HG03432 (cell line): ENCODE measurements at regions not wholly inside any gene's neighbourhood (a gene's known extent, or its start where the extent isn't known, plus 50 kb on each side); places are given as distances from the start of the nearest gene placed in this dataset.
A peak's percentile ranks its signal among the peaks of the same experiment; 100 is the strongest.

Experiments
- ATAC-seq: cut with Tn5 transposase; IDR thresholded peaks from one replicate; pipeline ENCODE4 v1.9.1; 2021; ENCODE audit warnings: mild to moderate bottlenecking, moderate library complexity; ENCODE audit not compliant: unreplicated experiment

- ATAC-seq = no peak
These were observed 62.5 kb upstream of the CD44 start for GRCh38 chr11:35076201-35077100.

GRCh38 chr11:35077709-35078469 lies 61.1 kb upstream of the CD44 start:
- peak; percentile 67 for ATAC-seq

DNA sequence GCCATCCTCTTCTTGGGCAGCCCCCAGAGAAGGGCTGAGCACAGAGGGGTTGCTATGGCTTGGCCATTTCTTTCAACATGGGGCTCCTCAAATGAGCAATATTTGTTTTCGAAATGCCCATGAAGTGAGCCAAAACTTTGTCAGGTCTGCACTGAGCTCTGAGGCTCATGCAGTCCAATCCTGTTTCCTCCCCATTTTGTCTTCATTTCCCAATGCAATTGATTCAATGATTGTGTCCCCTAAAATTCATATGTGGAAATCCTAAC lies 60.6 kb upstream of the CD44 start:
- no peak for ATAC-seq

DNA sequence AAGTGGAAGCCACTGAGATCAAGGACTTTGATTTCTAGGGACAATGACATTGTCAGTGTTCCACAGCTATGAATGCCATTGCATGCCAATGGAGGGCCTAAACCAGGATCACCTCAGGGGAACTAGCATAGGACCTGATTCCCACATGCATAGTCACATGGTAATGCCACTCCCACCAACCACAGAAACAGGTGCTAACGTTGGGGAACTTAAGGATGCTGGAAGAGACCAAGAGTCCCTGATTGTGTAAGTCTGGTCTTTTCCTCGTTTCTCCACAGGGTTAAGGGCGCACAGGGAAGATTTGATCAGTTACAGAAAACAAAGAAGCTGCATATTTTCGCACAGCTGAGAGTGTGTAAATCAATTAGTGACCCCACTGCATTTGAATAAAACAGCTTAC lies 59.4 kb upstream of the CD44 start:
- no peak for ATAC-seq

DNA sequence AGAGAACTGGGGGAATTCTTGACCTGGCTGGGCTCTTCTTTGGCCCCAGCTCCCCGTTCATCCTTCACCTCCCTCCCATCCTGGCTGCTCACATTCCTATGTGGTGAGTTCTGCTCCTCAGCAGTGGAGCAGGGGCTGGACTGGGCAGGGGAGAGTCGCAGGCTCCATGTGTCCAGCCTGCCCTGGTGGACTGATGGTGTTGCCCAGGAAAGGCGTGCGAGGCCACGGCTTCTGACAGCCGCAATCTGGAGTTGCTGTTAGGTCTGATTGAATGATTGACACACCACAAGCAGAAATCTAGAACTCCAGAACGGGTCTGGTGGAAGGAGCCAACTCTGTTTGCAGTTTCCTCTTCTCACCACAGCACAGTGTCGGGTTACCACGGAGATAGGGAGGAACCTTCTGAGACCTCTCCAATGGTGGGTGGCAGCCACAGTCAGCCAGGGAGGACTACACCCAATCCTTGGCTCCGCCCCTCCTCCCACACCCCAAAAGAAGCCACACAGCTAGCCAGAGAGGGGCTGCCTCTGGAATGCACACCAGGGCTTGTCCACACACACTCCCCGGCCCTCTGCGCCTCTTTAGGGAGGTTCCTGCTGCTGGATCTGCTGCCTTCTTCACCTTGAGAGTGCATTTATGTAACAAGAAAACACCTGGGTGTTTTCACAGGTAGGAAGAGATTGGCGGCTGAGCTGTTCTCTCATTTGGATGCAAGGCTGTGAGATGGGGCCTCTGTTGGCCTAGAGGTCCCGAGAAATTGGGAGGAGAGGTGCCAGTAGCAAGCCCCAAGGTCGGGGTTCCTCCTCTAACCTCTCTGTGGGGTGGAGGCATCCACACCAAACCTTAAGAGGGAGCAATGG lies 56.4 kb upstream of the CD44 start:
- peak; percentile 77 for ATAC-seq

GRCh38 chr11:35083181-35083430 lies 55.9 kb upstream of the CD44 start:
- no peak for ATAC-seq

- ATAC-seq = peak; percentile 62
These were observed 55.3 kb upstream of the CD44 start for GRCh38 chr11:35083431-35084238.

- ATAC-seq = no peak
These were observed 54.0 kb upstream of the CD44 start for GRCh38 chr11:35084817-35085440.

GRCh38 chr11:35085531-35086165 lies 53.3 kb upstream of the CD44 start:
- ATAC-seq = no peak

- ATAC-seq = no peak
These were observed 51.3 kb upstream of the CD44 start for GRCh38 chr11:35087648-35088047.

DNA sequence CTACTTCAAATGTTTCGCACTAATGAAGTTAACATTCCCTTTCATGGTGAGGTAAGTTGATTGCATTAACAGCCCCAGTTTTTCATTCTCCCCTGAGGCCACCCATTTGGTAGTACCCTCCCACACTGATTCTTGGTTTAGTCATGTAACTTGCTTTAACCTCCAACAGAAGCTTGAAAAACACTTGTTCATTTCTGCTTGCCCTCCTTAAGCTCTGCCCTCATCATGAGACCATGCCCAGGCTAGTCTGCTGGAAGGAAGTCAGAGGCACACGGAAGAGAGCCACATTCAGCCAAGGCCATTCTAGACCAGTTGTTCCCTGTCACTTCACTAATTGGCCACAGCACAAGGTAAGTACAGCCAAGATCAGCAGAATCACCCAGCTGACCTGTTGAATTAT lies 50.7 kb upstream of the CD44 start:
- no peak for ATAC-seq

DNA sequence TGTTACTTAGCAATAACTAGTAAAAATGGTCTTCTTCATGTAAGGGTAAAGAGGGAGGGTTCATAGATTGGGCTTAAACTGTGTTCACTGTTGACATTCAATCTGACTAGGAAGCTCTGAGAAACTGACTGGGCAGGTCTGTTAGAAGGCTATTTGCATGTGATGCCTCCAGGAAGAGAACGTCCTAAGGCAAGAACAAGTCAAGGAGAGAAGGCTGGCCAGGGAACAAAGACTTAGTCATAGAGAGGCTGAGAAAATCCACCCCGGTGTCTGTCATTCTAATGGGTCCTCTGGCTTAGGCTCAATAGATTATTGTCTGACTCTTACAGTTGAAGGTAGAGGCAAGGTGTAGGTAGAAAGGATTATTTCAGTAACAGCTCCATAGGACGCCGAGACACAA lies 50.3 kb upstream of the CD44 start:
- ATAC-seq = no peak
